HG03139 (cell line): ENCODE measurements at regions not wholly inside any gene's neighbourhood (a gene's known extent, or its start where the extent isn't known, plus 50 kb on each side); places are given as distances from the start of the nearest gene placed in this dataset.
"Not testable (repeated sequence)": the region's sequence is repeated elsewhere in the genome, so short reads cannot be mapped to it uniquely, and the experiment has no call there.

ENCODE experiments used
- ATAC-seq: cut with Tn5 transposase; IDR thresholded peaks from one replicate; pipeline ENCODE4 v1.9.1; 2021; ENCODE audit not compliant: unreplicated experiment

- ATAC-seq: no peak
These were observed 927.5 kb upstream of the VRK2 start for GRCh38 chr2:57119141-57119540.

DNA sequence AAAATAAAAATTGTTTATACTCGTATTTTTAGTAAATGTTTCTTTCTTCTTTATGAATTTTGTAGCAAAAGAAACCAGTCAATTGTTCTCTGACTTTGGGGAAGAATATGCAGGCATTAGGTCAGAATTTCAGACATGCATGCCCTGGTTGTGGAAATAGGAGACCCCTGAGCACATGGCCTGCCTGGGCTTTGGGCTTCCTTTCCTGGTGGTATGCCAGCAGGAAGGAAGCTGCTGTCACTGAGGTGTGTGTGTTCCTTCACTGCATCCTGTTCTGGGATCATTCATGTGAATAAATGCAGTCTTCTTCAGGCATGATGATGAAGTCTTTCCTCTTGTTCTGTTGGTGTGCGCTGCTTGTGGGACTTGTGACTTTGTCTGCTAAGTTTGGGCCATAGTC is 920.2 kb upstream of the VRK2 start:
- ATAC-seq: no peak

DNA sequence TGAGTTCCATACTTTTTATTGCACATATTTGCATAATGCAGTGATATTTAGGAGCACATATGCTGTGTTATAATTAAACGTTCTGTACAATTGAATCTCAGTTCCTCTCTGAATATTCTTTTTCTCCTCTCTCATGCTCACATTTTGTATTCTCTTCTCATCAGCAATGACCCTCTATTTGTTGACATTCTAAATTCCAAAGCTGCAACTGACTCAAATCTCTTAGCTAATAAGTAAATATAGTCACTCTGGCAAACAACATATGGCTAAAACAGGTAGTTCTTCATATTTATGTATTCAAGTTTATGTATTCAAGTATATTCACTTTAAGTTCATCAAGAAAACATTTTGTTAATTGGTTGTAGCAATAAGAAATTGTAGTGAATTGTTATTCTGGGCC is 907.4 kb upstream of the VRK2 start:
- no peak for ATAC-seq

DNA sequence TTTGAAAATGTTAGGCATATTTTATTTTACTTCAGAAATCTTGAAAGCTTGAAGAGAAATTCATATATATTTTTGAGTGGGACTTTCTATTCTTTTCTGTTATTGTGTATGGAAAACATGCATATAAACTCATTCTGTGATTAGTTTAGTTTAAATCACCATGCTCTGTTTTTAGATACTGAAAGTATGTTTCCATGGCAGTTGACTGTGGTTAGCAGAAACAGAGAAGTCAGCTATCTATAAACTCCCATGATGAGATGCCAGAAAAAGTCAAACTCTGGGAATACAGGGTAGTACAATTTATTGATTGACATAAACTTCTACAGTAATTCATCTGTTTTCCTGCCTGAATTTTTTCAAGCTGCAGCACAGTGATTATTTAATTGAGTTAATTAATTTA is 905.3 kb upstream of the VRK2 start:
- ATAC-seq: no peak

- ATAC-seq: no peak
These were observed 899.7 kb upstream of the VRK2 start for GRCh38 chr2:57146951-57147350.

DNA sequence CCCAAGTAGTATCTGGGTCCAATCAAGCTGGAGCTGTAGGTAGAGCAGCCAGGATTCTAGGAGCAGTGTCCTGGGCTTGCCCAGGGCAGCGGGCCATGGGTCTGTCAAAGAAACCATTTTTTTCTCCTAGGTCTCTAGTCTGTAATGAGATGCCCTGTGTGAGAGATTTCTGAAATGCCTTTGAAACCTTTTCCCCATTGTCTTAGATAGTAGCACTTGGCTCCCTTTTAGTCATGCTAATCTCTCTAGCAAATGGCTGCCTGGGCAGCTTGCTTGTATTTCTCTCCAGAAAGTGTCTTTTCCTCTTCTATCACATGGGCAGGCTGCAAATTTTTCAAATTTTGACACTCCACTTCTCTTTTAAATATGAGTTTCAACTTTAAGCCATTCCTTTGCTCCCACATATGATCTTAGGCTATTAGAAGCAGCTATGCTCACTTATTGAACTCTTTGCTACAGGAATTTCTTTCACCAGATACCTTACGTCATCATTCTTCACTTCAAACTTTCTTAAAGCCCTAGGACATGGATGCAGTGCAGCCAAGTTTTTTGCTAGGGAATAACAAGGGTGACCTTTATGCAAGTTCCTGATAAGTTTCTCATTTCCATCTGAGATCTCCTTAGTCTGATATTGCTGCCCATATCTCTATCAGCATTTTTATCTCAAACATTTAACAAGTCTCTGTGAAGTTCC is 890.2 kb upstream of the VRK2 start:
- no peak for ATAC-seq

DNA sequence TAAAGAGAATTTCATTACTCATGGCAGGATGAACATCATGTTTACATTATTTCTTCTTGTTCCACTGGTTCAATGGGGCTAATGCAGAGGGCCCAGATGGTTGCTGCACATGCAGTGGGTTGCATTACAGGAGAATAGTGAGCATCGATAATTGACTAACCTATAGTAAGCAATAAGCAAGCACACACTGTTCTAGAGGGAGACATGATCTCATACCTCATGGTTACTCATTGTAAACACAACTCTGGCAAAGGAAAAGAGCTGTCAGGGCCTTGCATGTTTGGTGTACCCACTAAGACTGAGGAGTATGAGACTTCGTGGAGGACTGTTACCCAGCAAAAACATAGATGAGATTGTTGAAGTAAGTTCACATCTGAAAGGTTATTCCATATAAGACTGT is 885.6 kb upstream of the VRK2 start:
- no peak for ATAC-seq

DNA sequence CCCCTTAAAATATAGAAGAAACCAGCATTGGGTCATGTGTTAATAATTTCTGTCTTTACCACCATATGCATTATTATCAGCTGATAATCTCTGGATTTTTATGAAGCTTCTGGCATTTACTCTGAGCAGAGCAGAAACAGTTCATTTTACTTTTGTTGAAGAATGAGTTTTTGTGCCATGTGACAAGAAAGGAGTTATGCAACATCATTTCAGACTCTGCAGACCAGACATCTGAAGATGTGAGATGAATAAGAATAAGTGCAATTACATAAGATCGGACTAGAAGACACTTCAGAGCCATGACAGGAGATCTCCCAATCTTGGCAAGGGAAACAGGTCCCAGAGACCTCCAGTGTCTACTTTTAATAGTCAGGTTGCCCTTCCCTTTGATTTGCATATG is 869.4 kb upstream of the VRK2 start:
- ATAC-seq: no peak

DNA sequence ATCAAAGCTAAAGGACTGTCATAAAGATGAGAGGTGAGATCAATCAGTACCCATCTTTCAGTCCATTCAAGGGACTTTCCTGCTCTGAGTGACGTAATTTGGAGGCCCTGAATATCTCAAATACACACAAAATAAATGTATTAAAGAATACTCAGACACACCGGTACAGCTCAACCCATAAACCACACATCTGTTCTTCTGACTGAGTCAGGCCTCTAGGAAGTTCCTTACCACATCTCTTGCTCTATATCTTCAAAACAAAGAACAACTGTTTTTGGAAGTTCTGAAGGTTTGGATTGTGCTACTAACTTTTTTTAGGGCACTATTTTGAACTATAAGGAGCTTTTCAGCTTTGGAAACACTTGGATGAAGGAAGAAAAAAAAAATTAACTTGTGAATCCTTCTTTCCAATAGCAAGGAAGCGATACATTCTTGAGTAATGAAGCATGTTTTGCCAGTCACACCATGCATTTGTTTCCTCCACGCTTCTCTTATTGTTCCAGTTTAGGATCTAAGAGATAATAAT is 866.5 kb upstream of the VRK2 start:
- ATAC-seq: no peak

DNA sequence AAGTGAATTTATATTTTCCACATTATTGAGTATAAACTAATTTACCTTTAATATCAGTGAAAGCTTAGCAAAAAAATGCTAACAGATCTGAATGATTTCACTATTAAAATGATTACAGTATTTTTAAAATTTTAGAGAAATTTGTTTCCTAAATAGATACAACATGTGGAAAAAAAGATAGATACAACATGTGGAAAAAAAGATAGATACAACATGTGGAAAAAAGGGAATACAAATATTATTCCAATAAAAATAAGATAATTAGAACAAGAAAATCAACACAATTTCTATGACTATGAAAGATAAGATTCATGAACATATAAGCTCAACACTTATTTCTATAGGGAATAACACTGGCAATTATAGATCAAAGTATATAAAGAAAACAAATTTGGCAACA is 865.9 kb upstream of the VRK2 start:
- ATAC-seq: no peak

DNA sequence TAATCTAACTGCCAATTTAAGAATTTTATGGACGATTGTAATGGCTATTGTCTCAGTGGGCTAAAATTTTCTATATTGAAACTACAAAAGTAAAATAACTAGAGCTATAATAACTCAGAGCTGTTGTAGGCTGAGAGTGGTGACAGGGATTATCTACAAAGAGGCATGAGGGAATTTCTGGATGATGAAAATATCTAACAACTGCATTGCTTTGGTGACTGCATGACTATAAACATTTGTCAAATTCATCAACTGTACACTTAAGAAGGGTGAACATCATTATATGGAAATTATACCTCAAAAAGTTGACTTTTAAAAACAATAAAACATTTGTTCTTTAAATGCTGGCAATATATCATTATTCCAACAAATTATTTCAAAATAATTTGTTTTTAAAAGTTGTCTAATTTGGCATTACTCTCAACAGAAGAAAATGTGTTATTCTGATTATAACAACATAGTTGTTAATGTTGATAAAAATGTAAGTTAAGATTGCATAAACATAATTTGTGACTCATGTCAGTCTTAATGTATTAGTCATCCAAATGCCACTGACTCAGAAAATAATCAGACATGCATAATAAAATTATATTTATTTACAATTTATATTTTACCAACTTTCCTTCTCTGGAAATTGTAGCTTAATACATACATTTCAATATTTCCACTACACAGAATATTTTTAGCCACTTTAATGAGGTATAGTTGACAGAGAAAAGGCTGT is 865.1 kb upstream of the VRK2 start:
- ATAC-seq: no peak

GRCh38 chr2:57182916-57183315 is 863.7 kb upstream of the VRK2 start:
- no peak for ATAC-seq

DNA sequence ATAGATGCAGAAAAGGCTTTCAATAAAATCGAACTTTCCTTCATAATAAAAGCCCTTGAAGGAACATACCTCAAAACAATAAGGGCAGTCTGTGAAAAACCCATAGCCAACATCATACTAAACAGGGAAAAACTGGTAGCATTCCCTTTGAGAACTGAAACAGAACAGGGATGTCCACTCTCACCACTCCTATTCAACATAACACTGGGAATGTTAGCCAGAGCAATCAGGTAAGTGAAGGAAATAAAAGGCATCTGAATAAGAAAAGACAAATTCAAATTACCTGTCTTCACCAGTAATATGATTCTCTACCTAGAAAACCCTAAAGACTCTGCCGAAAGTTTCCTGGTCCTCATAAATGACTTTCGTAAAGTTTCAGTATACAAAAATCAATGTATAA is 861.0 kb upstream of the VRK2 start:
- ATAC-seq: no peak

DNA sequence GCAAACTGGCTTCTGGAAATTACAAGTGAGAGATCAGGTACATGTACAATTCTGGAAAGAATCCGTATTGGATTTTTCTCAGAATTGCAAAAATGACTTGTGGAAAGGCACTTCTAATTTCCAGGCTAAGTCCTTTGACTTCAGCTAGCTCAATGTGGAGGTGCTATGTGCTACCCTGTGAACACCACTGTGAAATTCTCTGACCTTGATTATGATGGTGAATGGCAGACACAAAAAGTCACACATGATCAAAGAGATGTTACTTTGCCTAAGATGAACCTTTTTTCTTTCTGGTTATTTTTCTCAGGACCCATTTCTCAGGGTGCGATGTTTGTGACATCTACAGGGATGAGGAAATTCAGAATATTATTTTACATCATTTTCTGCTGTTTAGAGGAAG is 856.6 kb upstream of the VRK2 start:
- no peak for ATAC-seq

GRCh38 chr2:57199663-57200062 is 846.9 kb upstream of the VRK2 start:
- no peak for ATAC-seq

DNA sequence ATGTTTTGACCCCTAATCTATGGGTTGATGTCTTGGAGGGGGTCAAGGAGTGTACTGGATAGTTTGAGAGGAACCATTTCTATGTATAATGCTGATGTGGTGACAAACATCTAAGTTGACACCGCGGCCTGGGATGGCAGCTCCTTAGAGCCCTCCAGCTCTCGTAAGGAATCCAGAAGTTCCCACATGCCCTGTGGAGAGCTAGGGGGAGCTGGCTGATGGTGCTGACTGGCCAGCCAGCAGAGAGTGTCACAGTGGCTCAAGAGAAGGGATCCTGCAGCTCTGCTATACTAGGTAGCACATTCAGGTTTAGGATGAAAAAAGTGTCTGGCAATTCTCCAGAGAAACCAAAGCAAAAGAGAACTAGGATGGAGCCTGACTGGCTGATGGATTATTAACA is 842.2 kb upstream of the VRK2 start:
- no peak for ATAC-seq

DNA sequence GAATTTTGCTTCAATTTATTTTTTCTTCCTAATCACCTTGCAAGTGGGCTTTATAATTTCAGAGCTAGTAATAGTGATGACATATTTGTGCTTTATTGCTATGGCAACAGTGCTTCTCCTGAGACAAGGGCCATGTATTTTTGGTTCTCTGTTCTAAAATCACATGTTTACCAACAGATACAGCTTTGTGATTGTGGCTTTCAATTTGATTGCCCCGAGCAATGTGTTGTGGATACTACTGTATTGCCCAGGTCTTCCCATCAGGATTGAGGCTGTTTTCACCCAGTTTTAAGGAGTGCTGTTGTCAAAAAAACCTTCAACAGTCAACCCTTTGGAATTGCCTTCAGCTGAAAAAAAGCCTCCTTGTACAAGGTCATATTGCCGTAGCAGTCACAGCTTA is 841.4 kb upstream of the VRK2 start:
- ATAC-seq: no peak

DNA sequence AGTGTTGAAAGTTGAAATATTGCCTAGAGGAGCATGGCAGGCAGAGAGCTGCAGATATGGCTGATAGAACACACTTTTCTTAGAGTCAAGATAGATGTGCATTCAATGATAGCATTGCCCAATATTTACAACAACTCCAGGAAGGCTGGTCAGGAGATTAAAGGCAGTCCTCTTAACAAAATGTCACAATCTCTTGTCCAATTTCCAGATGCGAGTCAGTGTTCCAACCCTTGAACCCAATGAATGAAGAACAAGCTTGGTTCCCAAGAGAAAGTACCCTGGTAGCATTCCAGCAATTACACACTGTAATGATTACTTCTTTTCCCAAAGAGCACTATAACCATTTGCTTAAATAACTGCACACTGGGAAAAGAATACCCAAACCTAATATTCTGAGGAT is 839.4 kb upstream of the VRK2 start:
- no peak for ATAC-seq

DNA sequence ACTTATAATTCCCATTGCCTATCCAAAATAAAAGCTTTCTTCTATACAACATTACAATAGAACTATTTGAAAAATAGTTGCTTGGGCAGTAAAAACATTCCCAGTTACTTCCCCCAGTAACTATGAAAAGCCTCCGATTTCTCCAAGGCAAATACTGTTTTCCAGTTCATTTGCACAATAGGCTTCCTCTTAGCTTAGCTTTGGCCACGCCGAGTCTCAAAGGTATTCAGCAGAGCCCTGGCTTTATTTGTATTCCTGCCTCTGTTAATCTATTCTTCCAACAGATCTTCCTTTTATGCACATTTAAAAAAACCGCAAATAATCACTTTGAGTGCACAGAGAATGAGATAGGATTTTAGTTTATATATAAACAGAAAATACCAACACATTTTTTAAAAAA is 836.8 kb upstream of the VRK2 start:
- ATAC-seq: no peak

DNA sequence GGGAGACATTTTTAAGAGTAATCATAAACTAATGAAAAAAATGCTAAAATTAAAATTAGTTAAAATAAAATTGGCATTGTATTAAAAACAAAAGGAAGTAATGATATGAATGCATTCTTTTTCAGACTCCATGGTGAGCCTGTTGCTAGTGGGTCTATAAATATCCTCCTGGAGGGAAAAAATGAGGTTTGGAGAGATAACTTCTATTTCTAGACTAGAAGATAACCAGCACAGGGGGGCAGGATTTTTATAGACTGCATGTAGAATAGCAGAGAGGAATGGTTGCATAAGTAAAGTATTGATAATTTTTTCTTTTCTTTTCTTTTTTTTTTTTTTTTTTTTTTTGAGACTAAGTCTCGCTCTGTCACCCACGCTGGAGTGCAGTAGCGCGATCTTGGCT is 835.8 kb upstream of the VRK2 start:
- ATAC-seq: no peak

- no peak for ATAC-seq
These were observed 829.6 kb upstream of the VRK2 start for GRCh38 chr2:57217013-57217412.

DNA sequence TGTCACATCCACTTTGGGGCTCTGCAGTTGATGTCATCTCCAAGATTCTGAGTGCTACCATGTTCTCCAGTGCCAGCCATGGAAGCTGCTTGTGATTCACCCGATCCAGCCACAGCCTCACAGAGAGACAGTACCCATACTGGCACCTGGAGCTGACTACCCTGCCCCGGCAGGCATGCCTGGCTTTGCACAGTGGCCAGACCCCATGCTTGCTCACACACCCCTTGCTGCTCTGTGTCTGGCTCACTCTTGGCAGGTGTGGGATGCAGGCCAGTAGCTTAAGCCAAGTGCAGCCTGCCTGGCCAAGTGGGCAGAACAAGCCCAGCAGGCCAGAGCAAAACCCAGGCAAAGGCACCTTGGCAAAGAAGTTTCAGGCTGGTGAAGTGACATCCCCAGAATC is 828.4 kb upstream of the VRK2 start:
- ATAC-seq: no peak

DNA sequence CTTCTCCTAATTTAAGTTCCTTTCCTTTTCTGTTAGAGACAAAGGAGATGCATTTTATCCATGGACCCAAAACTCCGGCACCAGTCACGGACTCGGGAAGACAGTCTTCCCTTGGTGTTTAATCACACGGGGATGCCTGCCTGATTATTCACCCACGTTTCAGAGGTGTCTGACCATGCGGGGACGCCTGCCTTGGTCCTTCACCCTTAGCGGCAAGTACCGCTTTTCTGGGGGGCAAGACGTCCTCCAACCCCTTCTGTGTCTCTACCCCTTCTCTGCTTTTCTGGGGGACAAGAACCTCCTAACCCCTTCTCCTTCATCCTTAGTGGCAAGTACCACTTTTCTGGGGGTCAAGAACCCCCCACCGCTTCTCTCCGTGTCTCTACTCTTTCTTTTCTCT is 816.9 kb upstream of the VRK2 start:
- ATAC-seq: not testable (repeated sequence)
